HCT116 (cell line): ENCODE measurements at regions not wholly inside any gene's neighbourhood (a gene's known extent, or its start where the extent isn't known, plus 50 kb on each side); places are given as distances from the start of the nearest gene placed in this dataset.

ENCODE experiments used
- ATAC-seq: fragments of 200-7000 bp; cut with Tn5 transposase; 2 replicates; pipeline ENCODE4 v1.9.1; 2020; ENCODE audit warnings: mild to moderate bottlenecking, moderate library complexity
- BruUV-seq: library from RNA; stranded (reverse); fragments of 400-500 nt; replicated peaks from 2 replicates; lab custom pipeline; 2021; lab: Mats Ljungman, UMichigan
- CTCF ChIA-PET: fragments of 300-600 bp; sonication (Branson Sonifier 250); formaldehyde crosslinking; loops from one replicate; lab custom pipeline; 2021; ENCODE audit warnings: antibody characterized with exemption; lab: Charles Lee
- POLR2A ChIA-PET: fragments of 300-600, 350-600 bp; sonication (Branson Sonifier 250); formaldehyde crosslinking; loops from one replicate; lab custom pipeline; 2021; ENCODE audit warnings: antibody characterized with exemption; lab: Charles Lee
- RAD21 ChIA-PET, 2 experiments: fragments of 300-600 bp; sonication (Branson Sonifier 250); formaldehyde crosslinking; loops; one replicate each; lab custom pipeline; 2023; ENCODE audit warnings: low total read pairs in 2 of 2; ENCODE audit not compliant: uncharacterized antibody in 2 of 2, unreplicated experiment in 2 of 2, low non-redundant PET in 1 of 2; lab: Charles Lee
- DNase-seq: peaks from one replicate; pipeline ENCODE4 v3.0.0-alpha.2; 2010; ENCODE audit warnings: low read depth, low spot score
- H2AFZ ChIP-seq: fragments of 200-600 bp; shearing (Covaris generic), sonication (generic); 2 replicates; pipeline ENCODE4 v1.6.1; 2017; ENCODE audit warnings: low read depth, mixed run types, mixed read lengths, antibody characterized with exemption, low read length; ENCODE audit not compliant: poor library complexity, severe bottlenecking
- H3K27ac ChIP-seq: 2 replicates; pipeline ENCODE4 v1.5.1; 2012; ENCODE audit warnings: low read depth, low read length
- H3K27me3 ChIP-seq: fragments of 200-600 bp; sonication (generic); 2 replicates; pipeline ENCODE4 v1.6.1; 2016; ENCODE audit warnings: mixed run types, low read length, mixed read lengths; ENCODE audit not compliant: insufficient read depth
- H3K36me3 ChIP-seq, 2 experiments: fragments of 200-500 bp in 1 of 2; fragments of 200-600 bp in 1 of 2; sonication (Bioruptor generic) in 1 of 2; sonication (generic) in 1 of 2; 2 replicates each; pipeline versions ENCODE4 v1.5.1 to v1.6.1; 2014 to 2016; ENCODE audit warnings: low read length in 2 of 2, inconsistent platforms in 1 of 2, mixed read lengths in 1 of 2, mixed run types in 1 of 2; ENCODE audit not compliant: insufficient read depth in 2 of 2, control insufficient read depth in 1 of 2
- H3K4me1 ChIP-seq, 2 experiments: fragments of 200-600 bp in 1 of 2; sonication (generic) in 1 of 2; 2 replicates each; pipeline versions ENCODE4 v1.5.1 to v1.6.1; 2012 to 2017; ENCODE audit warnings: low read length in 2 of 2, inconsistent platforms in 1 of 2, mild to moderate bottlenecking in 1 of 2, mixed read lengths in 1 of 2, mixed run types in 1 of 2, moderate library complexity in 1 of 2; ENCODE audit not compliant: insufficient read depth in 2 of 2, control insufficient read depth in 1 of 2
- H3K4me2 ChIP-seq: fragments of 200-600 bp; sonication (generic); 2 replicates; pipeline ENCODE4 v1.6.1; 2017; ENCODE audit warnings: mixed run types, low read length, mixed read lengths
- H3K4me3 ChIP-seq, 2 experiments: fragments of 200-600 bp in 1 of 2; sonication (generic) in 1 of 2; replicated peaks in 1 of 2; 2 replicates each; pipeline ENCODE4 v1.5.1; 2011 to 2016; ENCODE audit warnings: low read length in 2 of 2, control low read depth in 1 of 2, low read depth in 1 of 2, mild to moderate bottlenecking in 1 of 2, mixed read lengths in 1 of 2, mixed run types in 1 of 2
- H3K79me2 ChIP-seq: fragments of 200-600 bp; sonication (generic); 2 replicates; pipeline ENCODE4 v1.6.1; 2017; ENCODE audit warnings: mild to moderate bottlenecking, mixed run types, low read length, moderate library complexity, mixed read lengths; ENCODE audit not compliant: insufficient read depth
- H3K9ac ChIP-seq: fragments of 200-600 bp; sonication (generic); 2 replicates; pipeline ENCODE4 v1.6.1; 2016; ENCODE audit warnings: low read length, mixed read lengths
- H3K9me2 ChIP-seq: fragments of 200-600 bp; sonication (generic), shearing (Covaris generic); 2 replicates; pipeline ENCODE4 v1.6.1; 2017; ENCODE audit warnings: mixed run types, mild to moderate bottlenecking, moderate library complexity; ENCODE audit not compliant: insufficient read depth
- H3K9me3 ChIP-seq, 2 experiments: fragments of 200-500 bp in 1 of 2; fragments of 200-600 bp in 1 of 2; sonication (Bioruptor generic) in 1 of 2; sonication (generic) in 1 of 2; 2 replicates each; pipeline ENCODE4 v1.6.1; 2014 to 2017; ENCODE audit warnings: low read length in 2 of 2, mixed read lengths in 2 of 2, inconsistent platforms in 1 of 2, low read depth in 1 of 2, mild to moderate bottlenecking in 1 of 2, mixed run types in 1 of 2, moderate library complexity in 1 of 2; ENCODE audit not compliant: control insufficient read depth in 1 of 2, insufficient read depth in 1 of 2
- H4K20me1 ChIP-seq: fragments of 200-600 bp; sonication (generic), shearing (Covaris generic); 2 replicates; pipeline ENCODE4 v1.6.1; 2017; ENCODE audit warnings: mixed run types, mild to moderate bottlenecking, moderate library complexity; ENCODE audit not compliant: insufficient read depth
- ATF3 ChIP-seq: IDR thresholded peaks from 2 replicates; pipeline ENCODE4 v1.6.1; 2012
- CBX3 ChIP-seq: IDR thresholded peaks from 2 replicates; pipeline ENCODE4 v1.6.1; 2012; ENCODE audit warnings: low read depth
- EGR1 ChIP-seq: IDR thresholded peaks from 2 replicates; pipeline ENCODE4 v1.6.1; 2012; ENCODE audit warnings: low read depth
- ELF1 ChIP-seq: IDR thresholded peaks from 2 replicates; pipeline ENCODE4 v1.6.1; 2012; ENCODE audit warnings: low read depth, borderline replicate concordance
- EZH2phosphoT487 ChIP-seq: fragments of 200-600 bp; IDR thresholded peaks from 2 replicates; pipeline ENCODE4 v1.6.1; 2018; ENCODE audit warnings: antibody characterized with exemption, borderline replicate concordance
- POLR2A ChIP-seq: IDR thresholded peaks from 2 replicates; pipeline ENCODE4 v1.7.0; 2011; ENCODE audit warnings: borderline replicate concordance; ENCODE audit not compliant: insufficient read depth, insufficient read length; ENCODE audit errors: extremely low read depth
- REST ChIP-seq: IDR thresholded peaks from 2 replicates; pipeline ENCODE4 v1.6.1; 2012; ENCODE audit warnings: low read depth
- SIN3A ChIP-seq: IDR thresholded peaks from 2 replicates; pipeline ENCODE4 v1.6.1; 2012; ENCODE audit warnings: low read depth
- SP1 ChIP-seq: IDR thresholded peaks from 2 replicates; pipeline ENCODE4 v1.6.1; 2012; ENCODE audit warnings: low read depth
- SRF ChIP-seq: IDR thresholded peaks from 2 replicates; pipeline ENCODE4 v1.6.1; 2012; ENCODE audit warnings: low read depth
- ZBTB33 ChIP-seq: IDR thresholded peaks from 2 replicates; pipeline ENCODE4 v1.6.1; 2011; ENCODE audit warnings: mild to moderate bottlenecking, low read length, moderate library complexity; ENCODE audit not compliant: insufficient replicate concordance; ENCODE audit errors: extremely low read depth
- ZNF274 ChIP-seq: fragments of 200-500 bp; sonication (Bioruptor generic); IDR thresholded peaks from 2 replicates; pipeline ENCODE4 v1.6.1; 2014; ENCODE audit warnings: mild to moderate bottlenecking, low read depth, low read length, inconsistent platforms
- intact Hi-C: fragments of 100-400 bp; cut with micrococcal nuclease; formaldehyde crosslinking; loops from 2 replicates; pipeline ENCODE4 v1.10.0; 2022

- ChIA-PET RAD21 (no interaction called here), POLR2A (no interaction called here), CTCF (no interaction called here)
- H3K79me2 ChIP-seq: no peaks in the 10 kb centered on the region
- no peak overlapping the region for H3K9ac ChIP-seq
- H3K36me3 ChIP-seq: no peaks in the 10 kb centered on the region
- no peak overlapping the region for H3K27ac ChIP-seq
- H4K20me1 ChIP-seq: no peaks in the 10 kb centered on the region
- H3K4me1 ChIP-seq: no peaks in the 10 kb centered on the region
- intact Hi-C loops: no loop called here
- no peaks in the 10 kb centered on the region for H3K27me3 ChIP-seq
- no TSS peak for BruUV-seq
- H3K9me2 ChIP-seq: no peaks in the 10 kb centered on the region
- H3K9me3 ChIP-seq: peaks cover 0 to 24% of the 10 kb centered on the region in 2 experiments; a peak in 2 of 4 replicates
- ATAC-seq (no peak), DNase-seq (no peak)
- no peak for TF ChIP-seq EZH2phosphoT487
- no peak for TF ChIP-seq REST
- no peak for TF ChIP-seq SRF
- no peak for TF ChIP-seq ZNF274
- TF ChIP-seq SIN3A: no peak
- no peak for TF ChIP-seq POLR2A
- TF ChIP-seq ATF3: no peak
- no peak for TF ChIP-seq EGR1
- no peak for TF ChIP-seq ZBTB33
- TF ChIP-seq SP1: no peak
- TF ChIP-seq CBX3: no peak
- no peak for TF ChIP-seq ELF1
- no peak overlapping the region for H3K4me3 ChIP-seq
- no peak overlapping the region for H3K4me2 ChIP-seq
- no peak overlapping the region for H2AFZ ChIP-seq
Observed at GRCh38 chr11:81787584-81788049, 946.0 kb downstream of the FAM181B start.
